ENCODE measurements at regions not wholly inside any gene's neighbourhood (a gene's known extent, or its start where the extent isn't known, plus 50 kb on each side); places are given as distances from the start of the nearest gene placed in this dataset.

- TF ChIP-seq ZNF280B (CRISPR knock-in tag; IDR thresholded peaks at IDR 0.05; ENCODE audit: borderline replicate concordance) (no peak; the same call in 1 of the 2 replicates), ARNTL (CRISPR knock-in tag; IDR thresholded peaks at IDR 0.05) (no peak), SP1 (IDR thresholded peaks at IDR 0.05) (no peak), SP1 (CRISPR knock-in tag; IDR thresholded peaks at IDR 0.05) (no peak), ZNF572 (CRISPR knock-in tag; IDR thresholded peaks at IDR 0.05) (no peak), ZFP36L2 (CRISPR knock-in tag; IDR thresholded peaks at IDR 0.05) (no peak), RXRB (CRISPR knock-in tag; IDR thresholded peaks at IDR 0.05; ENCODE audit: borderline replicate concordance) (peak; percentile 24; the same call in 1 of the 2 replicates), ZNF207 (IDR thresholded peaks at IDR 0.05; ENCODE audit: borderline replicate concordance) (no peak), HOXD1 (CRISPR knock-in tag; IDR thresholded peaks at IDR 0.05) (no peak), ZNF546 (CRISPR knock-in tag; conservative IDR thresholded peaks at IDR 0.05) (no peak), PAXIP1 (CRISPR knock-in tag; conservative IDR thresholded peaks at IDR 0.05) (no peak), MED1 (CRISPR knock-in tag; IDR thresholded peaks at IDR 0.05) (no peak), ZBTB7A (CRISPR knock-in tag; IDR thresholded peaks at IDR 0.05) (no peak), HHEX (CRISPR knock-in tag; IDR thresholded peaks at IDR 0.05) (no peak), ZNF878 (CRISPR knock-in tag; IDR thresholded peaks at IDR 0.05) (no peak), SIN3A (IDR thresholded peaks at IDR 0.05; ENCODE audit: borderline replicate concordance, low read depth, low read length) (peak; percentile 28; the same call in 1 of the 2 replicates), ZBTB37 (CRISPR knock-in tag; IDR thresholded peaks at IDR 0.05) (no peak)
- TF ChIP-seq, protein P1, sequence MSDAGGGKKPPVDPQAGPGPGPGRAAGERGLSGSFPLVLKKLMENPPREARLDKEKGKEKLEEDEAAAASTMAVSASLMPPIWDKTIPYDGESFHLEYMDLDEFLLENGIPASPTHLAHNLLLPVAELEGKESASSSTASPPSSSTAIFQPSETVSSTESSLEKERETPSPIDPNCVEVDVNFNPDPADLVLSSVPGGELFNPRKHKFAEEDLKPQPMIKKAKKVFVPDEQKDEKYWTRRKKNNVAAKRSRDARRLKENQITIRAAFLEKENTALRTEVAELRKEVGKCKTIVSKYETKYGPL (CRISPR knock-in tag; IDR thresholded peaks at IDR 0.05) = no peak
- TF ChIP-seq, protein P2, sequence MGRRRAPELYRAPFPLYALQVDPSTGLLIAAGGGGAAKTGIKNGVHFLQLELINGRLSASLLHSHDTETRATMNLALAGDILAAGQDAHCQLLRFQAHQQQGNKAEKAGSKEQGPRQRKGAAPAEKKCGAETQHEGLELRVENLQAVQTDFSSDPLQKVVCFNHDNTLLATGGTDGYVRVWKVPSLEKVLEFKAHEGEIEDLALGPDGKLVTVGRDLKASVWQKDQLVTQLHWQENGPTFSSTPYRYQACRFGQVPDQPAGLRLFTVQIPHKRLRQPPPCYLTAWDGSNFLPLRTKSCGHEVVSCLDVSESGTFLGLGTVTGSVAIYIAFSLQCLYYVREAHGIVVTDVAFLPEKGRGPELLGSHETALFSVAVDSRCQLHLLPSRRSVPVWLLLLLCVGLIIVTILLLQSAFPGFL (CRISPR knock-in tag; IDR thresholded peaks at IDR 0.05) = no peak
Observed at GRCh38 chr6:129774697-129775447, 64.9 kb upstream of the ARHGAP18 start (continued).

Measured in HepG2 (cell line).